DOHH2 (cell line): ENCODE measurements at regions not wholly inside any gene's neighbourhood (a gene's known extent, or its start where the extent isn't known, plus 50 kb on each side); places are given as distances from the start of the nearest gene placed in this dataset.

Experiments used
- H3F3A ChIP-seq: fragments of 200-600 bp; sonication (generic), shearing (Covaris generic); 2 replicates; pipeline ENCODE4 v1.6.0; 2016; ENCODE audit warnings: antibody characterized with exemption, mild to moderate bottlenecking; ENCODE audit not compliant: control insufficient read depth, insufficient read depth
- H3K27ac ChIP-seq: fragments of 200-600 bp; sonication (generic); 2 replicates; pipeline ENCODE4 v1.5.1; 2014; ENCODE audit warnings: low read depth, mild to moderate bottlenecking, low read length, moderate library complexity
- H3K27me3 ChIP-seq: fragments of 200-600 bp; sonication (generic); 2 replicates; pipeline ENCODE4 v1.6.1; 2014; ENCODE audit warnings: mild to moderate bottlenecking, low read length, mixed read lengths; ENCODE audit not compliant: control insufficient read depth
- H3K36me3 ChIP-seq: fragments of 200-600 bp; sonication (generic); 2 replicates; pipeline ENCODE4 v1.6.1; 2014; ENCODE audit warnings: mild to moderate bottlenecking, low read length, moderate library complexity, mixed read lengths; ENCODE audit not compliant: control insufficient read depth
- H3K4me1 ChIP-seq: fragments of 200-600 bp; sonication (generic); 2 replicates; pipeline ENCODE4 v1.6.1; 2014; ENCODE audit warnings: mild to moderate bottlenecking, low read length, mixed read lengths; ENCODE audit not compliant: control insufficient read depth
- H3K4me2 ChIP-seq: fragments of 200-600 bp; sonication (generic); 2 replicates; pipeline ENCODE4 v1.6.0; 2014; ENCODE audit warnings: mild to moderate bottlenecking, low read length, moderate library complexity
- H3K4me3 ChIP-seq: fragments of 200-600 bp; sonication (generic); 2 replicates; pipeline ENCODE4 v1.5.1; 2014; ENCODE audit warnings: mild to moderate bottlenecking, low read length, mixed read lengths
- H3K79me2 ChIP-seq: fragments of 200-600 bp; sonication (generic); 2 replicates; pipeline ENCODE4 v1.6.1; 2014; ENCODE audit warnings: mild to moderate bottlenecking, low read length, mixed read lengths; ENCODE audit not compliant: control insufficient read depth
- H3K9me2 ChIP-seq: fragments of 200-600 bp; sonication (generic); replicated peaks from 2 replicates; pipeline ENCODE4 v1.6.1; 2014; ENCODE audit warnings: mild to moderate bottlenecking, low read length, mixed read lengths; ENCODE audit not compliant: control insufficient read depth
- H3K9me3 ChIP-seq: fragments of 200-600 bp; sonication (generic); 2 replicates; pipeline ENCODE4 v1.6.1; 2014; ENCODE audit warnings: antibody characterized with exemption, low read length, mixed read lengths; ENCODE audit not compliant: control insufficient read depth, insufficient read depth
- H4K20me1 ChIP-seq: fragments of 200-600 bp; sonication (generic); 2 replicates; pipeline ENCODE4 v1.6.0; 2014; ENCODE audit warnings: low read depth, mild to moderate bottlenecking, antibody characterized with exemption, low read length, moderate library complexity; ENCODE audit not compliant: control insufficient read depth, insufficient read depth
- EZH2phosphoT487 ChIP-seq: fragments of 200-600 bp; sonication (generic); IDR thresholded peaks from 2 replicates; pipeline ENCODE4 v1.6.1; 2017; ENCODE audit warnings: borderline replicate concordance, mild to moderate bottlenecking, antibody characterized with exemption, low read length, moderate library complexity, mixed read lengths
- TF ChIP-seq, protein P1 (sequence below): fragments of 200-600 bp; sonication (generic); IDR thresholded peaks from one replicate; pipeline ENCODE4 v1.5.1; 2014; ENCODE audit warnings: antibody characterized with exemption, mild to moderate bottlenecking, low read depth, low read length; ENCODE audit not compliant: poor library complexity, severe bottlenecking

DNA sequence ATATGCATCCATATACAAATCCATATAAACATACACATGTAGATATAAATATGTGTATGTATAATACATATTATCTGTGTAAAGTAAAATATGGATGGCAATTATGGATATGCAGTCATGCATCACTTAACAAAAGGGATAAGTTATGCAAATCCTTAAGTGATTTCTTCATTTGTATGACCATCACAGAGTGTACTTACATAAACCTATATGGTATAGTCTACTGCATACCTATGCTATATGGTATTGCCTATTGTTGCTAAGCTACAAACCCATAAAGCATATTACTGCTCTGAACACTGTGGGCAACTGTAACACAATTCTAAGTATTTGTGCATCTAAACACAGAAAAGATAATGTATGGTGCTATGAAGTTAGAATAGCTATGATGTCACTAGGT lies 227.2 kb downstream of the SLC6A15 start:
- H3K9me3 ChIP-seq = no peaks in the 10 kb centered on the region
- H3K4me1 ChIP-seq = no peaks in the 10 kb centered on the region
- no peaks in the 10 kb centered on the region for H3K79me2 ChIP-seq
- no peaks in the 10 kb centered on the region for H3K27me3 ChIP-seq
- no peak overlapping the region for H3K27ac ChIP-seq
- H3K4me3 ChIP-seq = no peak overlapping the region
- H3K36me3 ChIP-seq = no peaks in the 10 kb centered on the region
- no peaks in the 10 kb centered on the region for H4K20me1 ChIP-seq
- no peak overlapping the region for H3K4me2 ChIP-seq
- TF ChIP-seq EZH2phosphoT487 = no peak
- TF ChIP-seq, protein P1, sequence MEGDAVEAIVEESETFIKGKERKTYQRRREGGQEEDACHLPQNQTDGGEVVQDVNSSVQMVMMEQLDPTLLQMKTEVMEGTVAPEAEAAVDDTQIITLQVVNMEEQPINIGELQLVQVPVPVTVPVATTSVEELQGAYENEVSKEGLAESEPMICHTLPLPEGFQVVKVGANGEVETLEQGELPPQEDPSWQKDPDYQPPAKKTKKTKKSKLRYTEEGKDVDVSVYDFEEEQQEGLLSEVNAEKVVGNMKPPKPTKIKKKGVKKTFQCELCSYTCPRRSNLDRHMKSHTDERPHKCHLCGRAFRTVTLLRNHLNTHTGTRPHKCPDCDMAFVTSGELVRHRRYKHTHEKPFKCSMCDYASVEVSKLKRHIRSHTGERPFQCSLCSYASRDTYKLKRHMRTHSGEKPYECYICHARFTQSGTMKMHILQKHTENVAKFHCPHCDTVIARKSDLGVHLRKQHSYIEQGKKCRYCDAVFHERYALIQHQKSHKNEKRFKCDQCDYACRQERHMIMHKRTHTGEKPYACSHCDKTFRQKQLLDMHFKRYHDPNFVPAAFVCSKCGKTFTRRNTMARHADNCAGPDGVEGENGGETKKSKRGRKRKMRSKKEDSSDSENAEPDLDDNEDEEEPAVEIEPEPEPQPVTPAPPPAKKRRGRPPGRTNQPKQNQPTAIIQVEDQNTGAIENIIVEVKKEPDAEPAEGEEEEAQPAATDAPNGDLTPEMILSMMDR = no peak
- no peaks in the 10 kb centered on the region for H3K9me2 ChIP-seq
- H3F3A ChIP-seq = no peaks in the 10 kb centered on the region

DNA sequence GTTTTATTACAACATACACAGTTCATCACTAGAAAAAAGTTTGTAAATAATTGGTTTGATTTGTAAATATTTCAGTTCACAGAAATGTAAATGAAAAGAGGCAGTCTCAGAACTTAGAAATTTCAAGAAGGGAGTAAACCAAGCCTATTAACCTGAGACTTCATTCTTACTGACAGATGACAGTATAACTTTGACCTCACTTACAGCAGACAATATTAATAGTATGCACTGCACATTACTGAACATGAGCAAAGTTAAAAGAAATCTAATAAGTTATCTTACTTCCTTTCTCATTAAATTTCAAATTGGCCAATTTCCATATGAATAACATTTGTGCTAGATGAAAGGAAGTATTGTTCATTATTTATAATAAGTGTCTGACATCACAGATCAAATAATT lies 235.8 kb downstream of the SLC6A15 start:
- Histone ChIP-seq H3K27ac (no peak overlapping the region), H3K4me3 (no peak overlapping the region), H3K4me2 (no peak overlapping the region), H3K9me2 (no peaks in the 10 kb centered on the region), H3F3A (no peaks in the 10 kb centered on the region), H3K79me2 (no peaks in the 10 kb centered on the region), H4K20me1 (no peaks in the 10 kb centered on the region), H3K36me3 (no peaks in the 10 kb centered on the region), H3K4me1 (no peaks in the 10 kb centered on the region), H3K27me3 (no peaks in the 10 kb centered on the region), H3K9me3 (no peaks in the 10 kb centered on the region)
- TF ChIP-seq, protein P1 = no peak
- no peak for TF ChIP-seq EZH2phosphoT487

DNA sequence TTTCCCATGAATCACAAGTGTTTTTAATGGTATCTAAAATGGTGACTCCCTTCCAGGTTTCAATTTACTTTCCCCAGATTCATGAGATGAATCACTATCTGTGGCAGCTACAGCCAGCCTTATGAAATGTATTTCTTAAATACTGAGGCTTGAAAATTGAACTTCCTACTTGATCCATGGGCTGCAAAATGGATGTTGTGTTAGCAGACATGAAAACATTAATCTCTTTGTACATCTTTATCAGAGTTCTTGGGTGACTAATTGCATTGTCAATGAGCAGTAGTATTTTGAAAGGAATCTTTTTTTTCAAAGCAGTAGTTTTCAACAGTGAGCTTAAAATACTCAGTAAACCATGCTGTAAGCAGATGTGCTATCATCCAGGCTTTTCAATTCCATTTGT lies 250.8 kb downstream of the SLC6A15 start:
- Histone ChIP-seq H3K36me3 (no peaks in the 10 kb centered on the region), H3K27me3 (no peaks in the 10 kb centered on the region), H3K79me2 (no peaks in the 10 kb centered on the region), H3K4me1 (no peaks in the 10 kb centered on the region), H3K9me3 (no peaks in the 10 kb centered on the region), H3K27ac (no peak overlapping the region), H3F3A (no peaks in the 10 kb centered on the region), H3K4me2 (no peak overlapping the region), H3K9me2 (no peaks in the 10 kb centered on the region), H4K20me1 (no peaks in the 10 kb centered on the region), H3K4me3 (no peak overlapping the region)
- TF ChIP-seq, protein P1 = no peak
- no peak for TF ChIP-seq EZH2phosphoT487

DNA sequence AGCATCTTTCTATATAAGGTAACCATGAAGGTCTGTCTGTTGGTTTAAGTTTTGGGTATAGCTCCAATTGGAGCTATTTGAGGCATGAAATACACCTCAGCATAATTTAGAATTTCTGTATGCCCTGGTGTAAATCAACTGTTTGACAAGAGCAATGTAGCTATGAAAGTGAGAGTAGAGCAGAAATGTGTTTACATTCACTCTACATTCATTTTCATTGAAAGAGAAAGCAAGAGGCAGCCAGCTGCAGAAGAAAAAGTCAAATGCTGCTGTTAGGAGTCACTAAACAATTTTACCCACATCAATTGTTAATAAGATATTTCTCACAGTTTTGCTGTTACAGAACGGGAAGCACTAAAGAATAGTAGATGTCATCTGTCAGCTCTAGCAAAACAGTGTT lies 252.5 kb downstream of the SLC6A15 start:
- H3K4me3 ChIP-seq = no peak overlapping the region
- no peaks in the 10 kb centered on the region for H3K9me3 ChIP-seq
- H4K20me1 ChIP-seq = no peaks in the 10 kb centered on the region
- H3K4me2 ChIP-seq = no peak overlapping the region
- H3K4me1 ChIP-seq = no peaks in the 10 kb centered on the region
- no peak overlapping the region for H3K27ac ChIP-seq
- TF ChIP-seq, protein P1 = no peak
- TF ChIP-seq EZH2phosphoT487 = no peak
- H3K79me2 ChIP-seq = no peaks in the 10 kb centered on the region
- H3K27me3 ChIP-seq = no peaks in the 10 kb centered on the region
- H3K36me3 ChIP-seq = no peaks in the 10 kb centered on the region
- no peaks in the 10 kb centered on the region for H3F3A ChIP-seq
- no peaks in the 10 kb centered on the region for H3K9me2 ChIP-seq
